Endothelial cell of umbilical vein (primary cell): ENCODE measurements at regions not wholly inside any gene's neighbourhood (a gene's known extent, or its start where the extent isn't known, plus 50 kb on each side); places are given as distances from the start of the nearest gene placed in this dataset.

Experiments used
- BruUV-seq: library from RNA; stranded (reverse); fragments of 400-500 nt; replicated peaks from 2 replicates; lab custom pipeline; 2021; lab: Mats Ljungman, UMichigan
- CTCF ChIA-PET: fragments of 300-600, 350-600 bp; sonication (Branson Sonifier 250); formaldehyde crosslinking; loops from one replicate; lab custom pipeline; 2021; ENCODE audit warnings: antibody characterized with exemption, inconsistent platforms; lab: Charles Lee
- POLR2A ChIA-PET: fragments of 300-600, 350-600 bp; sonication (Branson Sonifier 250); formaldehyde crosslinking; loops from one replicate; lab custom pipeline; 2021; ENCODE audit warnings: antibody characterized with exemption, inconsistent platforms; lab: Charles Lee
- DNase-seq: peaks from one replicate; pipeline ENCODE4 v3.0.0-alpha.2; 2011; ENCODE audit warnings: low read depth, low spot score
- FAIRE-seq: peaks from 2 replicates; lab custom pipeline; 2011; peaks lifted over from hg19 to GRCh38; lab: Jason Lieb, UNC
- H2AFZ ChIP-seq: 2 replicates; pipeline ENCODE4 v1.6.0; 2012; ENCODE audit warnings: low read depth, low read length, control low read depth, inconsistent platforms
- H3K27ac ChIP-seq: 2 replicates; pipeline ENCODE4 v1.5.1; 2011; ENCODE audit warnings: low read depth, mild to moderate bottlenecking, control low read depth, low read length, moderate library complexity; ENCODE audit not compliant: insufficient read depth
- H3K27me3 ChIP-seq, 2 experiments: 2 replicates each; pipeline versions ENCODE4 v1.6.0 to v1.6.1; 2011; ENCODE audit warnings: low read length in 2 of 2, mixed read lengths in 1 of 2; ENCODE audit not compliant: control insufficient read depth in 2 of 2, insufficient read depth in 2 of 2
- H3K36me3 ChIP-seq, 2 experiments: 2 replicates in 1 of 2; 3 replicates in 1 of 2; pipeline ENCODE4 v1.5.1; 2011; ENCODE audit warnings: low read length in 2 of 2, mild to moderate bottlenecking in 1 of 2, moderate library complexity in 1 of 2; ENCODE audit not compliant: control insufficient read depth in 2 of 2, insufficient read depth in 2 of 2; ENCODE audit errors: extremely low read depth in 1 of 2
- H3K4me1 ChIP-seq: 3 replicates; pipeline ENCODE4 v1.5.1; 2011; ENCODE audit warnings: mild to moderate bottlenecking, low read length; ENCODE audit not compliant: control insufficient read depth, insufficient read depth; ENCODE audit errors: extremely low read depth
- H3K4me2 ChIP-seq: 2 replicates; pipeline ENCODE4 v1.6.1; 2011; ENCODE audit warnings: low read length, control low read depth, mixed read lengths; ENCODE audit not compliant: insufficient read depth
- H3K4me3 ChIP-seq, 3 experiments: fragments of 200-600 bp in 1 of 3; sonication (generic), shearing (Covaris generic) in 1 of 3; replicated peaks in 1 of 3; 2 replicates each; pipeline ENCODE4 v1.5.1; 2011 to 2016; ENCODE audit warnings: control low read depth in 3 of 3, low read length in 3 of 3, mild to moderate bottlenecking in 2 of 3, inconsistent platforms in 1 of 3, low read depth in 1 of 3, moderate library complexity in 1 of 3; ENCODE audit not compliant: insufficient read depth in 1 of 3
- H3K79me2 ChIP-seq: 2 replicates; pipeline ENCODE4 v1.6.0; 2012; ENCODE audit warnings: low read length, inconsistent platforms; ENCODE audit not compliant: control insufficient read depth, insufficient read depth
- H3K9ac ChIP-seq: replicated peaks from 2 replicates; pipeline ENCODE3; 2011; ENCODE audit warnings: low read length, control low read depth; ENCODE audit not compliant: insufficient read depth; ENCODE audit errors: extremely low read depth
- H3K9me1 ChIP-seq: replicated peaks from 3 replicates; pipeline ENCODE4 v1.6.0; 2011; ENCODE audit warnings: mild to moderate bottlenecking, low read length; ENCODE audit not compliant: control insufficient read depth, insufficient read depth; ENCODE audit errors: extremely low read depth
- H3K9me3 ChIP-seq: replicated peaks from 2 replicates; pipeline ENCODE4 v1.5.1; 2012; ENCODE audit warnings: low read length, inconsistent platforms; ENCODE audit not compliant: control insufficient read depth, insufficient read depth
- H4K20me1 ChIP-seq: replicated peaks from 2 replicates; pipeline ENCODE3; 2011; ENCODE audit warnings: mild to moderate bottlenecking, low read length; ENCODE audit not compliant: control insufficient read depth, insufficient read depth; ENCODE audit errors: extremely low read depth
- EZH2 ChIP-seq: IDR thresholded peaks from 2 replicates; pipeline ENCODE4 v1.6.1; 2012; ENCODE audit warnings: borderline replicate concordance, low read depth, mild to moderate bottlenecking, moderate library complexity, low read length, inconsistent platforms; ENCODE audit not compliant: severe bottlenecking
- FOS ChIP-seq: IDR thresholded peaks from 2 replicates; pipeline ENCODE4 v1.6.1; 2011; ENCODE audit warnings: mild to moderate bottlenecking, low read length, moderate library complexity, borderline replicate concordance; ENCODE audit not compliant: insufficient read depth
- GATA2 ChIP-seq: IDR thresholded peaks from 2 replicates; pipeline ENCODE4 v1.7.0; 2011; ENCODE audit warnings: low read depth, mild to moderate bottlenecking, moderate library complexity, mixed read lengths, low read length; ENCODE audit not compliant: insufficient read length, insufficient read depth
- JUN ChIP-seq: IDR thresholded peaks from 2 replicates; pipeline ENCODE4 v1.6.1; 2011; ENCODE audit warnings: borderline replicate concordance, low read depth; ENCODE audit not compliant: insufficient read length, insufficient read depth
- MYC ChIP-seq: IDR thresholded peaks from one replicate; pipeline ENCODE4 v1.6.1; 2011; ENCODE audit warnings: mild to moderate bottlenecking, low read depth, low read length
- POLR2A ChIP-seq: IDR thresholded peaks from 2 replicates; pipeline ENCODE4 v1.6.1; 2012; ENCODE audit warnings: low read depth, mild to moderate bottlenecking, control low read depth, low read length
- POLR2AphosphoS5 ChIP-seq: IDR thresholded peaks from 2 replicates; pipeline ENCODE4 v1.6.1; 2012; ENCODE audit warnings: low read depth, mild to moderate bottlenecking, control low read depth, low read length, moderate library complexity; ENCODE audit not compliant: insufficient read depth
- dilution Hi-C: fragments of 300-500 bp; cut with MboI; formaldehyde crosslinking; loops from one replicate; pipeline ENCODE4 v1.15.0; 2019; ENCODE audit warnings: low sequenced_read_pairs; ENCODE audit not compliant: extremely low pct_ligation_motif_present
- intact Hi-C: fragments of 100-400 bp; cut with micrococcal nuclease; formaldehyde crosslinking; loops from one replicate; pipeline ENCODE4 v1.10.0; 2022
- TF ChIP-seq, protein P1 (sequence below): IDR thresholded peaks from 2 replicates; pipeline ENCODE4 v1.6.1; 2011; ENCODE audit not compliant: insufficient read depth, insufficient read length
- TF ChIP-seq, protein P2 (sequence below), 2 donors: IDR thresholded peaks; 1 replicate in 1 of 2; 2 replicates in 1 of 2; pipeline ENCODE4 v1.5.1; 2011; ENCODE audit warnings: low read length in 2 of 2, mild to moderate bottlenecking in 2 of 2, moderate library complexity in 2 of 2, control low read depth in 1 of 2, inconsistent platforms in 1 of 2, low read depth in 1 of 2; ENCODE audit not compliant: insufficient read depth in 1 of 2; ENCODE audit errors: extremely low read depth in 1 of 2

DNA sequence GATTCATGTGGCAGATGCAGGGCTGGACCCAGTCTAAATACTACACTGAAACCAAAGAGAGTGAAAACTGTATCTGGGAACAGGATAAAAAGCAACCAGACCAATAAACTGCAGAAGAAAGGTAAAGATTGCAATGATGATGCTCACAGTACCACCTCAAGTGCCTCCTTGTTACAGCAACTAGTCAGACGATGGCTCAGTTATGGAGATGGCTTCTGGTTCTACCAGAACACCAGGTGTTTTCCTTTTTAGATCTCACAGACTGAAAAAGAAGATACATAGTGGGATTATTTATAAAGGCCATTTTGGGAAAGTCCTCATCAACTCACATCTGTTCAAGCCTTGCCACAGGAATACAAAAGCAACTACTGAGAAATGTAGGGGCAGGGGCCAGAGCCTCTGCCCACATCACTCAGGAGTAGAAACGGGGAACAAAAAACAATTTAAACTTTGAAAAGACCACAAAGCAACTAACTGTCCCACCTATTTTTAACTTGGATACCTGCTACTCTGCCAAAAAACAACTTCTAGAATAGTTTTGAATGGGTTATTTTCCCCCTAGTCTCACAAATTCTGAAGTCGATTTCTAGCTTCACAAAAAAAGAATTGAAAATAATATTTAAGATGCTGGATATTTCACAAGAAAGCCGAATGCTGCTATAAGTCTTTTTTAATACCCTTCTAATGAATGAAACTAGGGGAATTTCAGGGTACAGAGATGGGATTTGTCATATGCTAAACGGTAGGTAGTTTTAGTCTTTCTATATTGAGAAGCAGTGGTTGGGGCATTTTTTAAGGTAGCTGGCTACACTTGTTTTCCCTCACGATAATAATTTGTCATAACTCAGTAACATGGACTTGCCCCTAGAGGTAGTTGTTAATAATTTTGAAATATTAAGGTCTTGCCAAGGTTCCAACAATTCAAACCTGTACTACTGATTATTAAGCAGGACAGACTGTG lies 197.2 kb upstream of the TMPO start:
- ChIA-PET CTCF (interaction anchor here (0.9 kb wide), 1 partner anchor 8 kb away, joined by 3 read pairs; no protein-coding TSS in a partner anchor), POLR2A (no interaction called here)
- Histone ChIP-seq H3K79me2 (no peaks in the 10 kb centered on the region), H3K4me2 (no peak overlapping the region), H3K4me1 (no peaks in the 10 kb centered on the region), H3K4me3 (no peak overlapping the region), H3K36me3 (no peaks in the 10 kb centered on the region), H3K27me3 (peaks cover 1 to 3% of the 10 kb centered on the region in 2 experiments), H3K9me1 (no peaks in the 10 kb centered on the region), H3K9ac (no peak overlapping the region), H3K27ac (no peak overlapping the region), H2AFZ (no peak overlapping the region), H3K9me3 (no peaks in the 10 kb centered on the region), H4K20me1 (no peaks in the 10 kb centered on the region)
- intact Hi-C loops: no loop called here
- dilution Hi-C loops: no loop called here
- no peak for TF ChIP-seq POLR2AphosphoS5
- no peak for TF ChIP-seq GATA2
- no peak for TF ChIP-seq FOS
- TF ChIP-seq, protein P1, sequence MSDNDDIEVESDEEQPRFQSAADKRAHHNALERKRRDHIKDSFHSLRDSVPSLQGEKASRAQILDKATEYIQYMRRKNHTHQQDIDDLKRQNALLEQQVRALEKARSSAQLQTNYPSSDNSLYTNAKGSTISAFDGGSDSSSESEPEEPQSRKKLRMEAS: no peak
- TF ChIP-seq EZH2: no peak
- no peak for TF ChIP-seq JUN
- TF ChIP-seq, protein P2, sequence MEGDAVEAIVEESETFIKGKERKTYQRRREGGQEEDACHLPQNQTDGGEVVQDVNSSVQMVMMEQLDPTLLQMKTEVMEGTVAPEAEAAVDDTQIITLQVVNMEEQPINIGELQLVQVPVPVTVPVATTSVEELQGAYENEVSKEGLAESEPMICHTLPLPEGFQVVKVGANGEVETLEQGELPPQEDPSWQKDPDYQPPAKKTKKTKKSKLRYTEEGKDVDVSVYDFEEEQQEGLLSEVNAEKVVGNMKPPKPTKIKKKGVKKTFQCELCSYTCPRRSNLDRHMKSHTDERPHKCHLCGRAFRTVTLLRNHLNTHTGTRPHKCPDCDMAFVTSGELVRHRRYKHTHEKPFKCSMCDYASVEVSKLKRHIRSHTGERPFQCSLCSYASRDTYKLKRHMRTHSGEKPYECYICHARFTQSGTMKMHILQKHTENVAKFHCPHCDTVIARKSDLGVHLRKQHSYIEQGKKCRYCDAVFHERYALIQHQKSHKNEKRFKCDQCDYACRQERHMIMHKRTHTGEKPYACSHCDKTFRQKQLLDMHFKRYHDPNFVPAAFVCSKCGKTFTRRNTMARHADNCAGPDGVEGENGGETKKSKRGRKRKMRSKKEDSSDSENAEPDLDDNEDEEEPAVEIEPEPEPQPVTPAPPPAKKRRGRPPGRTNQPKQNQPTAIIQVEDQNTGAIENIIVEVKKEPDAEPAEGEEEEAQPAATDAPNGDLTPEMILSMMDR (IDR thresholded peaks at IDR 0.05; ENCODE audit: extremely low read depth in 1 of 2, insufficient read depth in 1 of 2, low read depth in 1 of 2, low read length in 2 of 2): no peak
- TF ChIP-seq MYC: no peak
- TF ChIP-seq POLR2A: no peak
- FAIRE-seq (no peak), DNase-seq (no peak)
- BruUV-seq: no TSS peak
